ENCODE measurements at regions not wholly inside any gene's neighbourhood (a gene's known extent, or its start where the extent isn't known, plus 50 kb on each side); places are given as distances from the start of the nearest gene placed in this dataset.
"Not testable (repeated sequence)": the region's sequence is repeated elsewhere in the genome, so short reads cannot be mapped to it uniquely, and the experiment has no call there.

DNA sequence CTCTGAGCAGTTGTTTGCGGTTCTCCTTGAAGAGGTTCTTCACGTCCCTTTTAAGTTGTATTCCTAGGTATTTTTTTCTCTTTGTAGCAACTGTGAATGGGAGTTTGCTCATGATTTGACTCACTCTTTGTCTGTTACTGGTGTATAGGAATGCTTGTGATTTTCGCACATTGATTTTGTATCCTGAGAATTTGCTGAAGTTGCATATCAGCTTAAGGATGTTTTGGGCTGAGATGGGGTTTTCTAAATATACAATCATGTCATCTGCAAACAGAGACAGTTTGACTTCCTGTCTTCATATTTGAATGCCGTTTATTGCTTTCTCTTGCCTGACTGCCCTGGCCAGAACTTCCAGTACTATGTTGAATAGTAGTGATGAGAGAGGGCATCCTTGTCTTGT, 122.5 kb upstream of the CCDC85A start:
- H4K91ac ChIP-seq (replicated peaks; ENCODE audit: insufficient read length, low read length); FAIRE-seq; H3K79me2 ChIP-seq (ENCODE audit: control insufficient read depth in 1 of 2, insufficient read depth in 2 of 2, low read length in 2 of 2); H3K4me3 ChIP-seq (ENCODE audit: extremely low read depth in 1 of 4, insufficient read depth in 2 of 4, low read depth in 3 of 4, low read length in 4 of 4); H3K23ac ChIP-seq (ENCODE audit: insufficient read length); H2BK15ac ChIP-seq (ENCODE audit: low read length); H3K4me2 ChIP-seq (ENCODE audit: insufficient read depth in 1 of 2, low read depth in 2 of 2, low read length in 2 of 2); H3K9ac ChIP-seq (replicated peaks in 1 of 4; ENCODE audit: extremely low read depth in 1 of 4, low read depth in 3 of 4, low read length in 3 of 4); H2AK5ac ChIP-seq (ENCODE audit: low read depth, low read length); H3K56ac ChIP-seq (replicated peaks; ENCODE audit: insufficient read length, low read depth, low read length); H2AFZ ChIP-seq (ENCODE audit: low read length); DNase-seq (ENCODE audit: low read depth in 1 of 2, low spot score in 2 of 2); H3K79me1 ChIP-seq (ENCODE audit: low read depth, low read length); H4K20me1 ChIP-seq (replicated peaks in 1 of 2; ENCODE audit: control insufficient read depth in 1 of 2, insufficient read depth in 2 of 2, low read length in 2 of 2); H2BK12ac ChIP-seq (ENCODE audit: low read depth, low read length); H4K8ac ChIP-seq (ENCODE audit: extremely low read depth, insufficient read depth, low read length); H3K9me3 ChIP-seq (ENCODE audit: insufficient read depth in 2 of 2, low read depth in 1 of 2, low read length in 1 of 2); H3K4me1 ChIP-seq (replicated peaks in 1 of 4; ENCODE audit: control insufficient read depth in 3 of 4, insufficient read depth in 4 of 4, low read length in 3 of 4); H2BK5ac ChIP-seq (ENCODE audit: low read depth, low read length); H3K27me3 ChIP-seq (replicated peaks in 1 of 4; ENCODE audit: control insufficient read depth in 3 of 4, extremely low read depth in 1 of 4, insufficient read depth in 3 of 4, low read length in 3 of 4); POLR2A ChIA-PET (ENCODE audit: partially characterized antibody); CTCF ChIA-PET (ENCODE audit: partially characterized antibody); H3K36me3 ChIP-seq (ENCODE audit: control insufficient read depth in 2 of 4, insufficient read depth in 4 of 4, low read length in 3 of 4); H4K5ac ChIP-seq (ENCODE audit: insufficient read length, low read depth, low read length); H3K27ac ChIP-seq (ENCODE audit: low read depth, low read length); H3K14ac ChIP-seq (ENCODE audit: insufficient read length); H2BK20ac ChIP-seq (ENCODE audit: low read length); H3K4ac ChIP-seq (replicated peaks; ENCODE audit: insufficient read length, low read depth, low read length); H3K23me2 ChIP-seq (ENCODE audit: low read depth, low read length); H3K18ac ChIP-seq (ENCODE audit: extremely low read depth, low read length); H2BK120ac ChIP-seq (replicated peaks; ENCODE audit: low read depth, low read length): not testable (repeated sequence)
- WGBS, 2 experiments (ENCODE audit: extremely low coverage in 1 of 2, insufficient coverage in 1 of 2, insufficient read length in 1 of 2, insufficient replicate concordance in 2 of 2, low coverage in 1 of 2, low lambda C conversion rate in 2 of 2, missing lambda C conversion rate in 1 of 2), result 93% methylated on average over 4 of the region's 4 CpGs; no CpG with 5 or more reads in 1 of the 2 experiments

All from H1 (cell line).